Activated CD8-positive, alpha-beta memory T cell treated with anti-CD3 and anti-CD28 coated beads, Interleukin-2, amount 50 U/mL, for 24 hours (primary cell): ENCODE measurements at regions not wholly inside any gene's neighbourhood (a gene's known extent, or its start where the extent isn't known, plus 50 kb on each side); places are given as distances from the start of the nearest gene placed in this dataset.

Experiments
- DNase-seq: peaks from one replicate; pipeline ENCODE4 v3.0.0-alpha.2; 2020; ENCODE audit errors: extremely low read depth

DNA sequence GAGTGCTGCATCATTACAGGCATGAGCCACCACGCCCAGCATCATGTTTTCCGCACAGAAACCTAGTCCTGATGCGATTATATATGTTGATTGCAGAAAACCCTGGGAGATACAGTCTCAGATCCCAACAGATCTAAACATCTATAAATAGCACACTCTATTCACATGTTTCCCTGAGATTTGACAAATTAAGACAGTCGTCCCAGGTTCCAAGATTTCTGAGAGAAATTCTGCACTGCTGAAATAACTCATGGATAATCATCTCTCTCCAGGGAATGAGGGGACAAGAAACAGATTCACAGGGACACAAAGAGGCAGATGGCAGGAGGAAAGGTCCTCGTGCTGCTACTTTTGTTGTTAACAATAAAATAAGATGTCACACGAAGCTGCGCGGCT is 393.1 kb upstream of the CELF2 start:
- DNase-seq = no peak

DNA sequence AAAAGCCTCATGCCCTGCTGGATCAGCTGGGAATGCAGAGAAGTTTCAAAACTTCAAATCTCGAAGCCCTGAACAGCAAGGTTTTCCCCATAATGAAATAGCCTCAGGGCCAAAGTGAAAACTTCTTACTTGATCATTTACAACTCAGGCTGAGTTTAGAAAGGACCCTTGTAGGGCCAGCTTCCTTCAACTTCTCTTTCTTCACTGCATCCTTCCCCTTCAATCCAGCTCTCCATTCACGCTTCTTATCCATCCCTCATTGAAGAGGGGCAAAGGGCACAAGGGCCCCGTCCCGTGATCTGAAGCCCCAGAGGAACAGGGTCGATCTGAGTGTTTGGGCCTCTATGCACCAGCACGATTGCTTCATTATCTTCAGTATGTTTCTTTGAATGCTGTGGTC is 392.2 kb upstream of the CELF2 start:
- no peak for DNase-seq

DNA sequence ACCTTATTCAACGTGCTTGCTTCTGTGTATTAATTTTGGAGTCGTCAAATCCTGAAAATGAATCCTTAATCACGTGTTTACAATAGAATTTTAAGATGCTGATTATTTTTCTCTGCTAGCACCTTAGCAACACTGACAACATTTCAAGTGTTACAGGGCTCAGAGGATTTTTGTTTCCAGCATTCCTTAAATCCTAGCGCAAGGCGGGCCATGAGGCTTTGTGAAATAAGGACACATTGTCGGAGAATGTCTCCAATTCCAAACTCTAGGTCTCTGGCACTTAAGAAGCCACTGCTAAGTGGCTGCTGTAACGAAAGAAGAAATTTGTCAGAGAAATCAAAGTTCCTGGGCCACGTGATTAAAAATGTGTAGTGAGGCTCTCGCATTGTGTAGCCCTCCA is 390.9 kb upstream of the CELF2 start:
- DNase-seq = no peak

DNA sequence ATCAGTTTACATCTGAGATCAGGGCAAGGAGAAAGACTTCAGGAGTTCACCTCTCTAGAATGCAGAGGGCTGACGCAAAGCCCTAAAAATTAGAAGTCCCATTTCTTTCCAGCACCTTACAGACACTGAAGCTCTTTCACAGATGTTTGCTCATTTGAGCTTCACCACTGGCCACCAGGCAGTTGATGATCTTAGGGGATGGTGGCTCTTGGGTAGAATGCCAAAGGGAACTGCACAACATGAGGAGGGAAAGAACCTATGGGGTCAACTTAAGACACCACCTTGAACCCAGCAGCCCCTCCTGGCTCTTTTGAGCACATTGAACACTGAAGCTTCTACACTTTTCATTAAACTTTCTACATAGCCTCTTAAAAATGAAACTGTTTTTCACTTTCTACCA is 390.3 kb upstream of the CELF2 start:
- DNase-seq = no peak

DNA sequence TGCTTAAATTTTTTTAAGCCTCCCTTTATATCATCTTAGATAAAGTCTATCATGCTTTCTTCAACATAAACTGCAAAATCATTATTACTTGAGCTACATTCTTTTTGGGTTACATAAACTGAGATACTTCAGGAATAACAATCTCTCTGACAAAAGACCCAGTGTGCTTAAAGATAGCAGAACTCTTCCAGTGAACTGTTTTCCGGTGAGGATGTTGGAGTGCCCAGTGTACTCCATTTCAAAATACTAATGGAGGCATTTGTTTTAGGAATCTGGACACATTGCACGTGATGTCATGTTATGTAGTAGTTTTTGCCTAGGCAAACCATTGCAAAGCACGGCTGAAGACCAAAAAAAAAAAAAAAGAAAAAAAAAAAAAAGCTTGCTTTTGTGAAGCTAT is 388.2 kb upstream of the CELF2 start:
- DNase-seq = no peak

DNA sequence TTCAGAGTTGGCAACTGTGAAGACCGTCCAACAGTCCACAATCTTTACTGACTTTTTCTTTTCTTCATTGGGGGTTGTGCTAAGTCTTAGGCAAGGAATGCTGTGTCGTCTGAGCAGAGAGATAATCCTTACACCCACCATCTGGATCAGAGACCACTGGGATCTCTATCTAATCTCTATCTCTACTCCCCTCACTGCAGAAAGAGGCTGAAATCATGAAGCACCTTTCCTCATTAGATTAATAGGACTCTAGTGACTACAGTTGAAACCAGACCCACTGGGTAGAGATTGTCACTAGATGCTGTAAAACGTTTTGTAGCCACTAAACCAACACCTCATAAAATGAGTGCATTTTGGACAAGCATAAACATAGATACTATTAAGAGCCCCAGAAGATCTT is 387.4 kb upstream of the CELF2 start:
- DNase-seq = no peak

DNA sequence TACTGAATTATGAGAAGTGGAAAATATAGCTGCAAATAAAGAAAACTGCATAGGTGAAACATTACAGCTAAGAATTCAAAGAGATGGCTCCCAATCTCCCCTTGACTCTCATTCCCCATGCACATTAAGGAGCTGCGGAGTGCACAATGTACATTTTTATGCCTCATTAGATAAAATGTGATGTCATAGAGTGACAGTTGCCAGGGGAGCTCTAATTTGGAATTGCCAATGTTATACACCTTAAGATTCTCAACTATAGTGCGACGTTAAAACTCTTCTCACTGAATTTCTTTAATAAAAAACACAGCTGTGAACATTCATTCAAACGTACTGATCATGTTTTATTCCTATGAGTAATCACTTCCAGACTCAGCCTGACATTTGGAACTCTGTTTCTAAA is 386.9 kb upstream of the CELF2 start:
- DNase-seq = no peak

DNA sequence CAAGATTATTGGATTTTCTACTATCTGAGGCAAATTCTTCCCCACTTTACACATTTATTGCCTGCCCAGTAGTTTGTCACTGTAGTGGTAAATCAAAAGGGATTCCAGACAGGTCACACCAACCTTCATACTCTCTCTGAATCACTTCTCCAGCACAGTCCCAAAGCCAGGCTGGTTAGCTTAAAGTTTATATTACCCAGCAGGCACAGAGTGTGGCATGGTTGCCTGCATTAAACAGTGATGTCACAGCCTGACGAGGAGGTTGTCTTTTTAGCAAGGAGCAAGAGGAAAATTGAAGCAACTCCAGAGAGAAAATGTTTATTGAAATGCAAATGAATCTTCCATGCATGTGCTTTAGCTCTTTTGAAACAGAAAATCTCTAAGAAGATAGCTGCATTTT is 375.5 kb upstream of the CELF2 start:
- no peak for DNase-seq

DNA sequence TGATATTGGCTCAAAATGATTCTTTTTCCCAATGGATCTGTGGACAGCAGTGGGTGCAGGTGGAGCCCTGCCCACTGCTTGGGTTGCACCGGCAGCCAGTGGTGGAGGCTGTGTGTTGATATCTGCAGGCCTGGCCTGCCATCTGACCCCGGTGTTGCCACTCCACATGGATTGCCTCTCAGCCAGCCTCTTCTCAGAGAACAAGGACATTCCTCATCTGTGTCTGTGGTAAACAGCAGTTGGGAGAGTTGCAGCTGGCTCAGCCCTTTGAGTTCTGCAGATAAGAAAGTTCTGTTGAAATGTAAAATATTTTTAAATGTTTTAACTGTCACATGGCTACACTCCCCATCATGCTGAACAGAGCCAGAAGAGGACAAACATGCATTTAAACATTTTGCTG is 374.9 kb upstream of the CELF2 start:
- no peak for DNase-seq

DNA sequence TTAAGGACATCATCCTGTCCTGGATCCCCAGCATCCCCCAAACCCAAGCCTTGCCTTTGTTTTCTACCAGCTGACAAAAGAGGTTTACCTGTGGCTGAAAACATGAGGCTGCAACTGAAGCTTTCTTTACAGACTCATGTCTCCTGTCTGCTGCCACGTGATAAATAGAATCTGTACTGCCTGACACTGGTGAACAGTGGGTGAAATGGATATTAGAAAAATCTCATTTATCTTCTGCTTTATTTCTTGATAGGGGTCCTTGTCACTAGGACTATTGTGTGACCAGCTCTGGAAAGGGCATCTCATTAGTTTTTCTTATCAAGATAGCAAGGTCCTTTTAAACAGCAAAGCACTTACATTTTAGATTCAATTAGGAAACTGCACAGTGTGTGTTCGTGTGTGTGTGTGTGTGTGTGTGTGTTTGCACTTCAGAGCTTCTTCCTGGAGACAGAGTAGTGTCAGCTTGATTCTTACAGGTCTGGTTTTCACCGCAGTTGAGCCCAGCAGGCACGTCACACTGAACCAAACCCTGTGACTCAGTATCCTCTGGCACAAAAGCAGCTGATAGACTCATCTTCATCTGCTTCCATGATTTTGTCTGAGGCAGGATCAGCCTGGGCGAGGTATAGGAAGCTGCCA is 373.5 kb upstream of the CELF2 start:
- no peak for DNase-seq

DNA sequence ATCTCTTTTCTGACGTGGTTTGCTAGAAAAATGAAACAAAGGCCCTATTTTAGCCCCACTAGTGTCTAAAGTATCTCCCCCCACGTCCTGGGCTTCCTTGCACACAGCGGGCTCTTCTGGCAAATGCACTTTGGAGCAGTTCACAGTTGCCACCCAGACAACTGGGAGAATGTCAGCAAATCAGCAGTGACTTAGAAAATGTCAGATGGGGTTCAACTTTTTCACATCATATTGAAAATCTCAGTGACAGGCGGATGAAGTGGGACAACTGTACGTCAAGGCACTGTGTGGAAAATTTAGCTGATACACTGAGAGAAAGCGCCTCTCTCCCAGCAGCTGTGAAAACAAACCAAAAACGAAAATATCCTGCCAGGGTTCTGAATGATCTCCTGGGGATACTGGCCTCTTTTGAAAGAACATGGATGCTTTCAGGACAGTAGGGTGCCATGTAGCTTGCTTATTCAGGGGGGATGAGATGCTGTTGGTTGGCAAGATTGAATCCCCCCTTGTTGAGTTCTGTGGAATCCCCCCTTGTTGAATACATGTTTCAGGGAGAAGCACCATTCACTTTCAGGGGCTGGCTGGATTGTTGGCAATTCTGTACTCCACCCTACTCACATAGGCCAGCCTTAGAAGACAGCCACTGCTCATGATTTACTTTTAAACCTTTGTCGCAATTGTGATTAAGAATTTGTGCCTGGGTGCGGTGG is 372.8 kb upstream of the CELF2 start:
- no peak for DNase-seq

DNA sequence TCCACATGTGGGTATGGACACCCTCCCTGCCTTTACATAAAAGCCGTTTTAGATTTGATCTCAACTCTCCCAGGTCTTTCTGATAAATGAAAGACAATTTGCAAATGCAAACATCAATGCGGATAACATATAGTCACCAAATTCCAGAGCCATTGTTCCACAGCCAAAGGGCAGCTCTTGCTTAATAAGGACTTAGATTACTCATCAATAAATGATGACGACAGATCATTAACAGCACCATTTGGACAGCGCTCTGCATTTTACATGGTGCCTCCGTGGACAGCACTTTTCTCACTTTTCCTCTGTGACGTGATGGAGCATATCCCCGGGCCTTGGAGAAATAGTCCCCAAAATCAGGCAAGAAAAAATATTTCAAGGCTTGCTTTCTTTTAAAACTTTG is 370.3 kb upstream of the CELF2 start:
- no peak for DNase-seq

DNA sequence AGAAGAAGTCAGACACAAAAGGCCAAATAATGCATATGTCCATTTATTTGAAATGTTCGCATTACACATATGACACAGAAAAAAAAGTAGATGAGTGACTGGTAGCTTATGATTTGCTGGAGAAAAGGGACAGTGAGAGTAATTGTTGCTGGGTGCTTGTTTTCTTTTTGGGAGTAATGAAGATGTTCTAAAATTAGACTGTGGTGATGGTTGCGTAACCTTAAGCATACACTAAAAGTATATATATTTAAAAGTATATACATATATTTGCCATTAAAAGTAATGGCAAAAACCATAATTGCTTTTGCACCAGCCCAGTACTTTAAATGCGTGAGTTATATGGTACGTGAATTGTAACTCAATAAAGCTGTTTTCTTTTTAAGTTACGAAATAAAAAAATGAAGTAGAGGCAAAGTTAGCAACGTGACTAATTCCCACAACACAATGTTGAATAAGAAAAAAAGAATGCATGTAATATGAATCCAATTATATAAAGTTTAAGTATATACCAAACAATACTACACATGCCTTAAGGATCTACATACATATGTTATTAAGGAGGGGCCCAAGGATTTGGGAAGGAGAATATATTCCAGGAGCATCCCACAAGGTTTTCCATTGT is 360.4 kb upstream of the CELF2 start:
- DNase-seq = no peak

DNA sequence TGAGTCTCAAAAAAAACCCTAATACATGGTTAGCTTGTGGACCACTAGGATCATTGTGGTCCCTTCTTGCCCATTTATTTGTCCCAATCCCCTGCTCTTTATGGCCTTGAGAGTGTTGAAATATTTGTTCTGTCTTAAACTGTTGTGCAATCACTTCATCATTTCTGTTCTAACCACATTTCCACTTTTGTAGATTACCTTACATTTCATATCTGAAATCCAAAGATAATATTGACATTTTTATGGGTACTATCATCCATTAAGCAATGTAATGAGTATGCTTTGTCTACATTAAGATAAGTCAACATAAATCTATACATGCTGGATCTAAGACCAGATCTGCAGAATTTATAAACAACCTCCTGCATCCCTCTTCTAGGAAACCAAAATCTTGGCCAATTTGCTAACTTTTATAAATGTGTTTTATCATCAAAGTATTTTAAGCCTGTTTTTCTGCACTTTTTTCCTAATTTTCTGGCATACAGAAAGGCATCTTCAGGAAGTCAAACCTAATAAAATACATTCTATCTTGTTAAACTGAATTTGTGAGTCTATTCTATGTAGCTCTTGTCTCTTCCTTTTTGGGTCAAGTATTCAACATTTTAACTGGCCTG is 359.4 kb upstream of the CELF2 start:
- DNase-seq = no peak

DNA sequence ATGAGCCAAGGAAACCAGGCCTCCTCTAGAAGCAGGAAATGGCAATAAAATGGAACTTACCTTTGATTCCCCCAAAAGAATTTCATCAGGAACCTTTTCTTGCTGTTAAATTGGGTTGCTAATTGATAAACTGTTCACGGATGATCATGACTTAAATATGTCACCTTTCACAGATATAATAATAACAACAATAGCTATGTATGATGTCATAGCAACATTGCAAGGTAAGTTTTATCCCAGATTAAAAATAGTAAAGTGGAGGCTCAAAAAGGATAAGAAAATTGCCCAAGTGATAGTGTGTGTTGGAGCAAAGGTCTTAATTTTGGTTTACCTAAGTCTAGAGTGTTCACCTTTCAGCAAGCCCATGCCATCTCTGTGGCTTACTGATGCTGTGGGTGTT is 357.6 kb upstream of the CELF2 start:
- no peak for DNase-seq

DNA sequence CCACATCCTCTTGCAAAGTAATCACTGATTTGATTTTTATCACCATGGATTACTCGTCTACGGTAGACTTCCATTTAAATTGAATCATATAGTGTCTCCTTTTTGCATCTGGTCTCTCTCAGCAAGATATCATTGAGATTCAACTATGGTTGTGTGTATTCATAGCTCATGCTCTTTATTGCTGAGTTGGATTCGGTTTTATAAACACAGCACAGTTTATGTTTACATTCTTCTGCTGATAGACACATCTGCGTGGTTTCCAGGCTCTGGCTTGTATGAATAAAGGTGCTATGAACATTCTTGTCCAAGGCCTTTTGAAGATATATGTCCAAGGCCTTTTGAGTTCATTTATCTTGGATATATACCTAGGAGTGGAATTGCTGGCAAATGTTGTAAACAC is 356.5 kb upstream of the CELF2 start:
- no peak for DNase-seq

DNA sequence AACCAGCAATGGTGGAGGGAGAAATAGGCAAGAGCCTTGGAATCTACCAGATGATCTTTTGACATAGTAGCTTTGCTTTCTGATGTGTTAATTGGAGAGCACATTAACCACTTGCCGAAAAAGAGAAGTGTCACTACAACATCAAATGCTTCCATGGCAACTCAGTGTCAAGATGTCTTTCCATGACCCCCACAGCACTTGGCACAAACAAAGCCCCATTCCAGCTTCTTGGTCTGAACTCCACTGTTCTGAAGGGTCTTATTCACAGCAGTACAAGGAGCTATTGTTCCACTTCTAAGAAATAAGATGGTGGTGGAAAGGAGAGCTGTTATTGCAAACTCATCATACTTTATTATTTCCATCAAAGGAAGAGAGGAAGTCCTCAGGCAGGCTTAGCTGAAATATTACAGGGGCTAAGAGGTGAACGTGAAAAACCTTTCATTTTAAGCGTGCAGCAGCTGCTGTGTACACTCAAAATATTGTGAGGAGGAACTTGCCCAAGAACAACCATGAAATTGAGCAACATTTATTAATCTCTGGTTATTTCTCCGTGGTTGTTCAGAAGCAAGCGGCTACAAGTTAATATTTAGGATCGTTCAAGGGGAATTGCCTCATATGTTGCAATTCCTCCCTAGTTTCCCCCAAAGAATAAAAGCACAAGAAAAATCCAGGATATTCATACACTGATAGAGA is 354.8 kb upstream of the CELF2 start:
- DNase-seq = no peak

DNA sequence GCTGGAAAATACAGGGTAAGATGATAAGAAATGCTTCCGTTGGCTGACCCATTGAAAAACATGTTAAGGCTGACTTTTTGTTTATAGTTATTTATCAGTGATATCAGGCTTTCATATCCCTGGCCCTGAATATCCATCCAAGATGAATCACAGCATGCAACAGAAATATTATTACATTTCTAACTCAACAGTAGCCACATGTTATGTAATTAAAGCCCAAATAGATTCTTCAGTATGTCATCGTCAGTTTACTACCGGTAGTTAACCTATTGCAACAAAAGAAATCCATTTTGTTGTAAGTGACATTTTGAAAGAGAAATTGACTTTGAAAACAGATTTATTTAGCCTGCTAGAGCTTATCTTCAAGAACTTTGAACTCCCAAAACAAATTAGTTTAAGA is 354.1 kb upstream of the CELF2 start:
- DNase-seq = no peak

DNA sequence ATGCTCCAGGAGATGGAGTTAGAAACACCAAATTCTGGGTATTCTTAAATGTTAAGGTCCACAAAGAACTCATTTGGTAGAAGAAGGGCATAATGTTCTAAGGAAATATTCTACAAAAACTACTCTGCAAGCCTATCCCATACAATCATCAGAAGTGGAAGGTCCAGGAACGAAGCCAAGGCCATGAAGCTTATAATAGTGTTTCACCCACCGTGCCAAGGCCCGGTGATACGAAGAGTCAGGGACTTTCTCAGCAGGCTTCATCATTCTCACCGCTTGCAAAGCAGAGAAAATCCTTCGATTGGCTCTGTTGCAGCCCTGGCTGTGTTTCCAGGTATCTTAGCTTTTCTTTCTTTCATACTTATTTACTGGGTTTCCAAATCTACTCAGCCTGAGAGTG is 351.9 kb upstream of the CELF2 start:
- no peak for DNase-seq

DNA sequence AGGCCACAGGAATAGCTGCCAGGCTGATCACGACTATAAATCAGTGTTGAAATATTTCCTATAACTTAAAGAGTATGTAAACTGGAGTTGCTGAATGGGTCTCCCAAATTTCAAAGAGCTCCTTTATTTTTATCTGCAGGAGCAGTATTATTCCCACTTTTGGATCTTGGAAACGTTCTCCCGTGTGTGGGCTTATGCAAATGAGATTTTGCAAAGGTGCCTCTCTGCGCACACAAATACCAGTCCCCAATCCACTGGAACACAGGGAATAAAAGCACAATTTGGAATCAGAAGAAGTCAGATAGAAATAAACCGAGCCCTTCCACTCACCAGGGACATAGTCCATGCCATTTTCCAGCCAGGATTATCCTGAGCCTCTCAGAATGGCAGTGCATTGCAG is 350.2 kb upstream of the CELF2 start:
- DNase-seq = no peak

DNA sequence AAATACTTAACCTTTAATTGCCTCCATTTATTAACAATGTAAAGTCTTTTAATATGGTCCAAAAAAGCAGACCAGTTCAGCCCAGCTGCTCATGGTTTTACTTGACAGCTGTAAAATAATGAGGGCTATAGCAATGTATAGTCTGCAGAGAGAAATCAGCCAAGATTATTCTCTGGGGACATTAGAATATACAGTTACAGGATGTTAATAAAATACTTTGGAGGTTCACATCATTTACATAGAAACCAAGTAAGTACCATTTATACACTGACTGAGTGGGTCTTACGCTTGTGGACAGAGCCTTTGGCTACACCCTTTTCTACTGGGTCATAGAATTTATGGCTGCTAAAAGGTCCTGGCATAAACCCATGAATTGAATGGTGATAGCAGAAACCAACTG is 340.7 kb upstream of the CELF2 start:
- no peak for DNase-seq

DNA sequence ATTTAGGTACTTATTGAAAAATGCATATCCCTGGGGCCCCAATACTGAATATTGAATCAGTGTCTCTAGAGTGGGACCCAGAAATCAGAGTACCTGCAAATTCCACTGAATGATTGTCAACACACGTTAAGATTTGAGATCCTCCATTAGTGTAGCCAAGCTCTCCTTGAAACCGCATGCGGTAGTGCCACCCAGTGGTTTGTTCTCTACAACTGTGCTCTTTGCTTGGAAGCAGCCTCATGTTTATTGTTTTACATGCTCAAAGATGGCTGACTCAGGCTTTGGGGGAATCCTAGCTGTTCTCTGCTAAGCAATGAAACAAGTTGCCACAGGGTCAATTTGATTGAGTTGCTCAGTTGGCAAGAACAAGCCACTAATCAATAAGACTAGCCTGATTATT is 340.2 kb upstream of the CELF2 start:
- no peak for DNase-seq

DNA sequence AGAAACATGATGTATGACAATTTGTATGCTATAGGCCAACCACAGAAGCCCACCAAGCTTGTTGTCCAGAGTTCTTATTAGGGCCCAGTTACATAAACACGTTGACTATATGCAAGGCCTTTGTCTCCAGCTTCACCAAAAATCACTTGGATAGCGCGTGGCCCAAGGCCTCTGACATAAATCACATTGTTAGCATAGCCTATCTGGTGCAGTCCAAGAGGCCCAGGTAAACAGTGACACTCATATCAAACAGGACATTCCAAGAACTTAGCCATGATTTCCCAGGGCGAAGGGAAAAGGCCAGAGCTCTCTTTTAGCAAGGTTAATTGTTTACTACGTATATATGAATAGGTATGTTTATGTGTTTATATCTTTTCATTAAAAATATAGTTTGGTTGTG is 337.2 kb upstream of the CELF2 start:
- no peak for DNase-seq
